Mucosa of gallbladder (tissue), 1 donor: ENCODE measurements at regions not wholly inside any gene's neighbourhood (a gene's known extent, or its start where the extent isn't known, plus 50 kb on each side); places are given as distances from the start of the nearest gene placed in this dataset.
"Not testable (repeated sequence)": the region's sequence is repeated elsewhere in the genome, so short reads cannot be mapped to it uniquely, and the experiment has no call there.

Source experiments
- DNase-seq: peaks from one replicate; pipeline ENCODE4 v3.0.0-alpha.2; 2020; ENCODE audit warnings: low spot score
- donor health status: DM: no; HTN: no; CAD: no.

- no peak for DNase-seq
Measured at GRCh38 chr18:25561918-25562317, 210.0 kb upstream of the ZNF521 start.

- DNase-seq = no peak
Measured at GRCh38 chr18:25560369-25560768, 208.4 kb upstream of the ZNF521 start.

- DNase-seq = no peak
Measured at GRCh38 chr18:25557011-25557410, 205.0 kb upstream of the ZNF521 start.

GRCh38 chr18:25553631-25554263 lies 201.8 kb upstream of the ZNF521 start:
- DNase-seq = no peak

- no peak for DNase-seq
Measured at GRCh38 chr18:25544546-25545287, 192.8 kb upstream of the ZNF521 start.

GRCh38 chr18:25538175-25538922 lies 186.4 kb upstream of the ZNF521 start:
- no peak for DNase-seq

GRCh38 chr18:25535495-25535894 lies 183.5 kb upstream of the ZNF521 start:
- no peak for DNase-seq

GRCh38 chr18:25534401-25534800 lies 182.4 kb upstream of the ZNF521 start:
- no peak for DNase-seq

GRCh38 chr18:25533218-25533617 lies 181.3 kb upstream of the ZNF521 start:
- no peak for DNase-seq

GRCh38 chr18:25531207-25531606 lies 179.2 kb upstream of the ZNF521 start:
- no peak for DNase-seq

GRCh38 chr18:25525789-25526188 lies 173.8 kb upstream of the ZNF521 start:
- not testable (repeated sequence) for DNase-seq

- no peak for DNase-seq
Measured at GRCh38 chr18:25518716-25519053, 166.7 kb upstream of the ZNF521 start.

- no peak for DNase-seq
Measured at GRCh38 chr18:25517881-25518715, 166.1 kb upstream of the ZNF521 start.

GRCh38 chr18:25516747-25517498 lies 165.0 kb upstream of the ZNF521 start:
- no peak for DNase-seq

- DNase-seq = no peak
Measured at GRCh38 chr18:25516121-25516520, 164.2 kb upstream of the ZNF521 start.

- DNase-seq = no peak
Measured at GRCh38 chr18:25510096-25510495, 158.1 kb upstream of the ZNF521 start.

GRCh38 chr18:25503567-25504081 lies 151.7 kb upstream of the ZNF521 start:
- DNase-seq = peak; percentile 57

GRCh38 chr18:25497151-25497794 lies 145.3 kb upstream of the ZNF521 start:
- no peak for DNase-seq

GRCh38 chr18:25496544-25496943 lies 144.6 kb upstream of the ZNF521 start:
- no peak for DNase-seq

- DNase-seq = no peak
Measured at GRCh38 chr18:25495606-25496005, 143.6 kb upstream of the ZNF521 start.

- no peak for DNase-seq
Measured at GRCh38 chr18:25494888-25495287, 142.9 kb upstream of the ZNF521 start.
